ENCODE measurements at regions not wholly inside any gene's neighbourhood (a gene's known extent, or its start where the extent isn't known, plus 50 kb on each side); places are given as distances from the start of the nearest gene placed in this dataset.

DNA sequence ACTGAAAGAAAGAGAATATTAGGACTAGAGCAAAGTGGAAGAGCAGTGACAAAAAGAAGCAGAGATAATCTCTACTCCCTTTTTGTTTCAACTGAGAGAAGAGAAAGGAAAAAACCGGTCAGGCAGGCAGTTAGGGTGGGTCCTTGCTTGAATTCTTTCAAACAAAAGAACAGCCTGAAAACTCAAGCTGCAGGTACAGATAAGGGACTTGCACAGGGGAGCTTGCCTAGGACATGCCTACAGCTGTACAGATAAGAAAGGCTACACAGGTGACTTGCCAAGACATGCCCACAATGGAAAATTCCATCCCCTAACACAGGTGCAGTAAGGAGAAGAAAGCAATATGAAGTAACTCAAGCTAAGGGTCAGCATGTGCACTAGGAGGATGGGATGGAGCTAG lies 532.2 kb upstream of the MIS18BP1 start:
- TF ChIP-seq, protein P1, sequence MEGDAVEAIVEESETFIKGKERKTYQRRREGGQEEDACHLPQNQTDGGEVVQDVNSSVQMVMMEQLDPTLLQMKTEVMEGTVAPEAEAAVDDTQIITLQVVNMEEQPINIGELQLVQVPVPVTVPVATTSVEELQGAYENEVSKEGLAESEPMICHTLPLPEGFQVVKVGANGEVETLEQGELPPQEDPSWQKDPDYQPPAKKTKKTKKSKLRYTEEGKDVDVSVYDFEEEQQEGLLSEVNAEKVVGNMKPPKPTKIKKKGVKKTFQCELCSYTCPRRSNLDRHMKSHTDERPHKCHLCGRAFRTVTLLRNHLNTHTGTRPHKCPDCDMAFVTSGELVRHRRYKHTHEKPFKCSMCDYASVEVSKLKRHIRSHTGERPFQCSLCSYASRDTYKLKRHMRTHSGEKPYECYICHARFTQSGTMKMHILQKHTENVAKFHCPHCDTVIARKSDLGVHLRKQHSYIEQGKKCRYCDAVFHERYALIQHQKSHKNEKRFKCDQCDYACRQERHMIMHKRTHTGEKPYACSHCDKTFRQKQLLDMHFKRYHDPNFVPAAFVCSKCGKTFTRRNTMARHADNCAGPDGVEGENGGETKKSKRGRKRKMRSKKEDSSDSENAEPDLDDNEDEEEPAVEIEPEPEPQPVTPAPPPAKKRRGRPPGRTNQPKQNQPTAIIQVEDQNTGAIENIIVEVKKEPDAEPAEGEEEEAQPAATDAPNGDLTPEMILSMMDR (conservative IDR thresholded peaks at IDR 0.05; ENCODE audit: low read depth in 2 of 2), result no peak
- TF ChIP-seq EZH2phosphoT487 (IDR thresholded peaks at IDR 0.05; ENCODE audit: unreplicated experiment), result no peak
- TF ChIP-seq ZNF114 (CRISPR knock-in tag; IDR thresholded peaks at IDR 0.05), result no peak
- no peak for TF ChIP-seq EZH2 (IDR thresholded peaks at IDR 0.05; ENCODE audit: low read depth, unreplicated experiment)

Measured in GM23338 (cell line).